Neural cell (in vitro differentiated cells): ENCODE measurements at regions not wholly inside any gene's neighbourhood (a gene's known extent, or its start where the extent isn't known, plus 50 kb on each side); places are given as distances from the start of the nearest gene placed in this dataset.

Experiments used
- H2AFZ ChIP-seq: fragments of 200-600, 300-800 bp; sonication (generic), shearing (Covaris generic); 2 replicates; pipeline ENCODE4 v1.6.0; 2014; ENCODE audit warnings: low read depth, mild to moderate bottlenecking, antibody characterized with exemption, low read length, moderate library complexity
- H3F3A ChIP-seq: fragments of 200-600 bp; shearing (Covaris generic); 2 replicates; pipeline ENCODE4 v1.6.1; 2016; ENCODE audit warnings: mild to moderate bottlenecking, moderate library complexity, mixed read lengths, antibody characterized with exemption, low read length; ENCODE audit not compliant: insufficient read depth, poor library complexity, severe bottlenecking
- H3K27ac ChIP-seq: fragments of 200-600, 300-800 bp; sonication (generic), shearing (Covaris generic); 2 replicates; pipeline ENCODE4 v1.5.1; 2014; ENCODE audit warnings: mild to moderate bottlenecking, low read length, moderate library complexity
- H3K27me3 ChIP-seq: fragments of 300-800, 200-600 bp; sonication (generic), shearing (Covaris generic); 2 replicates; pipeline ENCODE4 v1.6.0; 2014; ENCODE audit warnings: mild to moderate bottlenecking, low read depth, low read length, moderate library complexity; ENCODE audit not compliant: insufficient read depth
- H3K36me3 ChIP-seq: fragments of 300-800, 200-600 bp; sonication (generic), shearing (Covaris generic); 2 replicates; pipeline ENCODE4 v1.5.1; 2014; ENCODE audit warnings: mild to moderate bottlenecking, antibody characterized with exemption, low read length, moderate library complexity; ENCODE audit not compliant: insufficient read depth
- H3K4me2 ChIP-seq: fragments of 300-800, 200-600 bp; sonication (generic), shearing (Covaris generic); 2 replicates; pipeline ENCODE4 v1.6.0; 2014; ENCODE audit warnings: mild to moderate bottlenecking, low read length
- H3K4me3 ChIP-seq: fragments of 300-800, 200-600 bp; sonication (generic), shearing (Covaris generic); 2 replicates; pipeline ENCODE4 v1.5.1; 2014; ENCODE audit warnings: mild to moderate bottlenecking, low read length, moderate library complexity
- H3K79me2 ChIP-seq: fragments of 200-600 bp; shearing (Covaris generic); replicated peaks from 2 replicates; pipeline ENCODE4 v1.6.0; 2014; ENCODE audit warnings: mild to moderate bottlenecking, low read length, moderate library complexity; ENCODE audit not compliant: insufficient read depth
- H3K9ac ChIP-seq: fragments of 300-800, 200-600 bp; sonication (generic), shearing (Covaris generic); 2 replicates; pipeline ENCODE4 v1.6.1; 2016; ENCODE audit warnings: mild to moderate bottlenecking, low read length, mixed read lengths
- H3K9me2 ChIP-seq: fragments of 200-600 bp; shearing (Covaris generic); 2 replicates; pipeline ENCODE4 v1.6.1; 2016; ENCODE audit warnings: mild to moderate bottlenecking, low read length, mixed read lengths; ENCODE audit not compliant: insufficient read depth
- H3K9me3 ChIP-seq: fragments of 200-600, 300-800 bp; sonication (generic), shearing (Covaris generic); 2 replicates; pipeline ENCODE4 v1.6.1; 2016; ENCODE audit warnings: mild to moderate bottlenecking, mixed run types, low read length, moderate library complexity, mixed read lengths
- H4K20me1 ChIP-seq: fragments of 200-600 bp; shearing (Covaris generic); 2 replicates; pipeline ENCODE4 v1.6.1; 2016; ENCODE audit warnings: mild to moderate bottlenecking, mixed run types; ENCODE audit not compliant: insufficient read depth
- CTCF ChIP-seq: fragments of 450-650 bp; IDR thresholded peaks from 2 replicates; pipeline ENCODE4 v1.5.1; 2014; ENCODE audit warnings: antibody characterized with exemption, mild to moderate bottlenecking, moderate library complexity; ENCODE audit not compliant: poor library complexity, severe bottlenecking
- EP300 ChIP-seq: fragments of 450-650 bp; conservative IDR thresholded peaks from 2 replicates; pipeline ENCODE4 v1.6.1; 2014; ENCODE audit warnings: antibody characterized with exemption, mild to moderate bottlenecking, moderate library complexity; ENCODE audit not compliant: poor library complexity, severe bottlenecking
- EZH2 ChIP-seq: fragments of 200-600, 300-800 bp; shearing (Covaris generic), sonication (generic); IDR thresholded peaks from 2 replicates; pipeline ENCODE4 v1.6.1; 2014; ENCODE audit warnings: antibody characterized with exemption, low read length, borderline replicate concordance, mild to moderate bottlenecking; ENCODE audit not compliant: insufficient read depth, poor library complexity, severe bottlenecking
- MXI1 ChIP-seq: fragments of 450-650 bp; conservative IDR thresholded peaks from 2 replicates; pipeline ENCODE4 v1.6.1; 2014; ENCODE audit warnings: antibody characterized with exemption, mild to moderate bottlenecking; ENCODE audit not compliant: poor library complexity, severe bottlenecking
- POLR2AphosphoS5 ChIP-seq: IDR thresholded peaks from 2 replicates; pipeline ENCODE4 v1.6.1; 2012
- RAD21 ChIP-seq: fragments of 450-650 bp; conservative IDR thresholded peaks from 2 replicates; pipeline ENCODE4 v1.6.1; 2014; ENCODE audit warnings: antibody characterized with exemption, mild to moderate bottlenecking, moderate library complexity
- SMC3 ChIP-seq: fragments of 450-650 bp; conservative IDR thresholded peaks from 2 replicates; pipeline ENCODE4 v1.6.1; 2014; ENCODE audit warnings: antibody characterized with exemption, mild to moderate bottlenecking, moderate library complexity; ENCODE audit not compliant: poor library complexity
- TAF1 ChIP-seq: IDR thresholded peaks from 2 replicates; pipeline ENCODE4 v1.6.1; 2012; ENCODE audit warnings: low read depth
- TF ChIP-seq, protein P1 (sequence below): IDR thresholded peaks from 2 replicates; pipeline ENCODE4 v1.6.1; 2012; ENCODE audit warnings: borderline replicate concordance

GRCh38 chr12:124411281-124411878 lies 116.5 kb downstream of the RFLNA start:
- Histone ChIP-seq H3F3A (no peaks in the 10 kb centered on the region), H2AFZ (no peak overlapping the region), H3K4me3 (no peak overlapping the region), H3K27ac (no peak overlapping the region), H3K36me3 (no peaks in the 10 kb centered on the region), H3K4me2 (no peak overlapping the region), H3K27me3 (no peaks in the 10 kb centered on the region), H3K9me2 (no peaks in the 10 kb centered on the region), H4K20me1 (no peaks in the 10 kb centered on the region), H3K79me2 (no peaks in the 10 kb centered on the region), H3K9ac (no peak overlapping the region), H3K9me3 (no peaks in the 10 kb centered on the region)
- TF ChIP-seq TAF1, result no peak
- TF ChIP-seq CTCF, result no peak
- no peak for TF ChIP-seq POLR2AphosphoS5
- no peak for TF ChIP-seq EP300
- TF ChIP-seq SMC3, result no peak
- no peak for TF ChIP-seq RAD21
- TF ChIP-seq EZH2, result no peak
- no peak for TF ChIP-seq MXI1
- TF ChIP-seq, protein P1, sequence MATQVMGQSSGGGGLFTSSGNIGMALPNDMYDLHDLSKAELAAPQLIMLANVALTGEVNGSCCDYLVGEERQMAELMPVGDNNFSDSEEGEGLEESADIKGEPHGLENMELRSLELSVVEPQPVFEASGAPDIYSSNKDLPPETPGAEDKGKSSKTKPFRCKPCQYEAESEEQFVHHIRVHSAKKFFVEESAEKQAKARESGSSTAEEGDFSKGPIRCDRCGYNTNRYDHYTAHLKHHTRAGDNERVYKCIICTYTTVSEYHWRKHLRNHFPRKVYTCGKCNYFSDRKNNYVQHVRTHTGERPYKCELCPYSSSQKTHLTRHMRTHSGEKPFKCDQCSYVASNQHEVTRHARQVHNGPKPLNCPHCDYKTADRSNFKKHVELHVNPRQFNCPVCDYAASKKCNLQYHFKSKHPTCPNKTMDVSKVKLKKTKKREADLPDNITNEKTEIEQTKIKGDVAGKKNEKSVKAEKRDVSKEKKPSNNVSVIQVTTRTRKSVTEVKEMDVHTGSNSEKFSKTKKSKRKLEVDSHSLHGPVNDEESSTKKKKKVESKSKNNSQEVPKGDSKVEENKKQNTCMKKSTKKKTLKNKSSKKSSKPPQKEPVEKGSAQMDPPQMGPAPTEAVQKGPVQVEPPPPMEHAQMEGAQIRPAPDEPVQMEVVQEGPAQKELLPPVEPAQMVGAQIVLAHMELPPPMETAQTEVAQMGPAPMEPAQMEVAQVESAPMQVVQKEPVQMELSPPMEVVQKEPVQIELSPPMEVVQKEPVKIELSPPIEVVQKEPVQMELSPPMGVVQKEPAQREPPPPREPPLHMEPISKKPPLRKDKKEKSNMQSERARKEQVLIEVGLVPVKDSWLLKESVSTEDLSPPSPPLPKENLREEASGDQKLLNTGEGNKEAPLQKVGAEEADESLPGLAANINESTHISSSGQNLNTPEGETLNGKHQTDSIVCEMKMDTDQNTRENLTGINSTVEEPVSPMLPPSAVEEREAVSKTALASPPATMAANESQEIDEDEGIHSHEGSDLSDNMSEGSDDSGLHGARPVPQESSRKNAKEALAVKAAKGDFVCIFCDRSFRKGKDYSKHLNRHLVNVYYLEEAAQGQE, result no peak

DNA sequence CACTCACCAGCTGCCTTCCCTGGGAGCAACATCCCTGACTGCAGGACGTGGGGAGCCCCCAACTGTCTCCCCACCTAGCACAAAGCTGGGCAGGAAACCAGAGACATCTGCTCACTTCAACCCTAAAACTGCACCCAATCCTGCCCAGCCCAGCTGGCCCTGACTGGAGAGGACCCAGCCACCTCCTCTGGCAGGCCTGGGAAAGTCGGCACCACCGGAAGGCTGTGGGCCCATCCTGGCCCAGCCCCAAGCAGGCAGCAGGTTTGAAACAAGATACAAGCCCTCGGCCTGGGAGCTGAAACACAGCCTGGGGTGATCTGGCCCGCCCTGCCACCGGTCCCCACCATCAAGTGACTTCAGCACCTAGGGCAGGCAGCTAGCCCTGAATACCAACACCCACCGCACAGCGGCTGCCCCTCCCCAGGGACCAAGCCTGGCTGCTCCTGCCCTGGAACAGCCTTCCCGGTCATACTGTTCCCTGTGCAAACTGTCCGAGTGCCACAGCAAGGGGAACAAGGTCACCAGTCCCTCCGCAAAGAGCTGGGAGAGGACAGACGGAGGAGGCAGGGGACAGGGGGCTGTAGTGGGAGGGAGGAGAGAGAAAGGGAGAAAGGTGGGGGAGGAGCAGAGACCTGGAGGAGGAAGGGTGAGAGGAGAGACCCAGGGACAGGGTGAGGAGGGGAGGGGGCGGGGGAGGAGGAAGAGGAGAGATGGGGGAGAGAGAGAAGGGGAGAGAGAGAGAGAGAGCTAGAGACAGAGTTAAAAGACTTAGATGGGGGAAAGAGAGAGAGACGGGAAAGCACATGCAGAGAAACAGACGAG lies 115.7 kb downstream of the RFLNA start:
- H3K4me3 ChIP-seq, result no peak overlapping the region
- no peaks in the 10 kb centered on the region for H3K9me3 ChIP-seq
- no peaks in the 10 kb centered on the region for H3K79me2 ChIP-seq
- no peaks in the 10 kb centered on the region for H4K20me1 ChIP-seq
- no peaks in the 10 kb centered on the region for H3K36me3 ChIP-seq
- H3K9me2 ChIP-seq, result no peaks in the 10 kb centered on the region
- H3K27ac ChIP-seq, result no peak overlapping the region
- no peaks in the 10 kb centered on the region for H3K27me3 ChIP-seq
- H3K9ac ChIP-seq, result no peak overlapping the region
- TF ChIP-seq EZH2 (no peak), MXI1 (no peak), SMC3 (no peak), RAD21 (no peak), EP300 (no peak), TAF1 (no peak), POLR2AphosphoS5 (no peak), CTCF (no peak)
- TF ChIP-seq, protein P1, result no peak
- no peak overlapping the region for H3K4me2 ChIP-seq
- no peak overlapping the region for H2AFZ ChIP-seq
- no peaks in the 10 kb centered on the region for H3F3A ChIP-seq
